Neural crest cell (in vitro differentiated cells): ENCODE measurements at regions not wholly inside any gene's neighbourhood (a gene's known extent, or its start where the extent isn't known, plus 50 kb on each side); places are given as distances from the start of the nearest gene placed in this dataset.

Source experiments
- DNase-seq: peaks from one replicate; pipeline ENCODE4 v3.0.0; 2021; ENCODE audit warnings: low read depth, mixed read lengths, low spot score
- H3K27ac Mint-ChIP-seq: one replicate; pipeline ENCODE4 v1.8.0; 2021; ENCODE audit warnings: mild to moderate bottlenecking, mixed read lengths; ENCODE audit not compliant: unreplicated experiment
- H3K27me3 Mint-ChIP-seq: 2 replicates; pipeline ENCODE4 v1.8.0; 2021; ENCODE audit warnings: low read depth, mild to moderate bottlenecking, mixed read lengths
- H3K36me3 Mint-ChIP-seq: 2 replicates; pipeline ENCODE4 v1.8.0; 2021; ENCODE audit warnings: low read depth, mild to moderate bottlenecking, mixed read lengths
- H3K4me1 Mint-ChIP-seq: 2 replicates; pipeline ENCODE4 v1.8.0; 2021; ENCODE audit warnings: mixed read lengths
- H3K4me3 Mint-ChIP-seq: one replicate; pipeline ENCODE4 v1.8.0; 2021; ENCODE audit warnings: mild to moderate bottlenecking, mixed read lengths
- H3K9me3 Mint-ChIP-seq: 2 replicates; pipeline ENCODE4 v1.8.0; 2021; ENCODE audit warnings: mixed read lengths
- CTCF ChIP-seq: fragments of 200-600 bp; sonication (generic); conservative IDR thresholded peaks from 2 replicates; pipeline ENCODE4 v1.5.0; 2021; ENCODE audit warnings: antibody characterized with exemption, mild to moderate bottlenecking

- DNase-seq: no peak
- H3K27ac Mint-ChIP-seq: no peak overlapping the region
- H3K36me3 Mint-ChIP-seq: no peaks in the 10 kb centered on the region
- no peak for TF ChIP-seq CTCF
- peaks cover 18% of the 10 kb centered on the region for H3K4me1 Mint-ChIP-seq
- no peaks in the 10 kb centered on the region for H3K27me3 Mint-ChIP-seq
- no peak overlapping the region for H3K4me3 Mint-ChIP-seq
- H3K9me3 Mint-ChIP-seq: peaks cover 5% of the 10 kb centered on the region
Measured at GRCh38 chr4:112931001-112931400, 118.5 kb upstream of the ANK2 start.

DNA sequence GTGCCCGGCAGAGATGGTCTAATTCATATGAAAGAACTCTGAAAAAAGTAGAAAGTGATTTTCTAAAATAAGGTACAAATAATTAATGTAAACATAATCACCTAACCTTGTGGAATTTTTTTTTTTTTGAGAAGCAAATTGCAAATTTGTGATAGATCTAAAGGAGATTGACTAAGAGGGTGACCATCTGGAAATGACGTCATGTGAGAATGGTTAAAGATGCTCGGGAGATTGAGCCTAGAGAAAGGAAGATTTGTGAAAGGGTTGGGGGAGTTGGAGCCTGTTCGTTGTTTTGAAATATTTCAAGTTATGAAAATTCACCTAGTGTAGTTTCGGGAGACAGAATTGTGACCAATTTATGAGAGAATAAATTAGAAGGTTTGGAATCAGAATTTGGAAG, 115.7 kb upstream of the ANK2 start:
- Mint-ChIP-seq H3K27me3 (no peaks in the 10 kb centered on the region), H3K4me3 (no peak overlapping the region), H3K36me3 (no peaks in the 10 kb centered on the region), H3K4me1 (peaks cover 17% of the 10 kb centered on the region), H3K27ac (no peak overlapping the region), H3K9me3 (peaks cover 3% of the 10 kb centered on the region)
- no peak for TF ChIP-seq CTCF
- DNase-seq: no peak

GRCh38 chr4:112938461-112939058, 110.9 kb upstream of the ANK2 start:
- DNase-seq: no peak
- Mint-ChIP-seq H3K4me1 (peaks cover 15% of the 10 kb centered on the region), H3K27ac (no peak overlapping the region), H3K4me3 (no peak overlapping the region), H3K9me3 (no peaks in the 10 kb centered on the region), H3K27me3 (no peaks in the 10 kb centered on the region), H3K36me3 (no peaks in the 10 kb centered on the region)
- peak; percentile 87 for TF ChIP-seq CTCF

DNA sequence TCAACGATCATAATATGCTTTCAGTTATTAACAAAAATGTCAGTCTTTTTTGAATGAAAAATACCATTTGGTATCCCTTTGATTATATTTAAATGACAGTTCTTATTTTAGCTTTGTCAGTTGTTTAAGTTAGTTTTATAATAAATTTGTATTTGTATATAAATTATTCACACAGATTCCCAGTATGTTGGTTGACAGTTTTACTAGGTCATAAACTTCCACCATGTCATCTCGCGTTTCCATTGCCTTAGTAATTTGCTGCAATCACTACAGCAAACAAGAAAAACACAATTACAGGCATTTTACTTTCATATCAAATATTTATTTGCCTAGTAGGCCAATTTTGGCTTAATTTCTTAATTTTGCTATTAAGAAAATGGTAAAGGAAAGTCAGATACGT, 109.6 kb upstream of the ANK2 start:
- no peak for DNase-seq
- Mint-ChIP-seq H3K27me3 (no peaks in the 10 kb centered on the region), H3K36me3 (no peaks in the 10 kb centered on the region), H3K27ac (no peak overlapping the region), H3K9me3 (no peaks in the 10 kb centered on the region), H3K4me3 (no peak overlapping the region), H3K4me1 (peaks cover 11% of the 10 kb centered on the region)
- no peak for TF ChIP-seq CTCF

DNA sequence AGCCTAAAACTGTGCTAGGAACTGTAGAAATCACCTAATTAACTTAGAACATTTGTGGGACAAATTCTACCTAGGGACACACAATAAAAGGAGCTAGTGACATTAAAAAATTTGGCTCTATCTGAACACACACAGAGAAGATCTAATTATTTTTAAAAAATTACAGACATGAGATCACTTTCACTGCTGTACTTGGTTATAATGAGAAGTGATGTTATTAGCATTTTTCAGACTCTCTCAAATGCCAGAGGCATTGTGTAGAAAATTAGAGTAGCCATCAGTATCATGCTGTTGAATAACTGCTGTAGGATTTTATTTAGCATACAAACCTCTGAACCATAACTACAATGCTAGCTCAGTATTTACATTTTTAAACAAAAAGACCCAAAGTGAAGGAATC, 109.1 kb upstream of the ANK2 start:
- H3K27me3 Mint-ChIP-seq: no peaks in the 10 kb centered on the region
- H3K4me1 Mint-ChIP-seq: peaks cover 11% of the 10 kb centered on the region
- H3K27ac Mint-ChIP-seq: no peak overlapping the region
- H3K9me3 Mint-ChIP-seq: no peaks in the 10 kb centered on the region
- H3K4me3 Mint-ChIP-seq: no peak overlapping the region
- DNase-seq: no peak
- no peak for TF ChIP-seq CTCF
- H3K36me3 Mint-ChIP-seq: no peaks in the 10 kb centered on the region
